ENCODE measurements at regions not wholly inside any gene's neighbourhood (a gene's known extent, or its start where the extent isn't known, plus 50 kb on each side); places are given as distances from the start of the nearest gene placed in this dataset.

DNA sequence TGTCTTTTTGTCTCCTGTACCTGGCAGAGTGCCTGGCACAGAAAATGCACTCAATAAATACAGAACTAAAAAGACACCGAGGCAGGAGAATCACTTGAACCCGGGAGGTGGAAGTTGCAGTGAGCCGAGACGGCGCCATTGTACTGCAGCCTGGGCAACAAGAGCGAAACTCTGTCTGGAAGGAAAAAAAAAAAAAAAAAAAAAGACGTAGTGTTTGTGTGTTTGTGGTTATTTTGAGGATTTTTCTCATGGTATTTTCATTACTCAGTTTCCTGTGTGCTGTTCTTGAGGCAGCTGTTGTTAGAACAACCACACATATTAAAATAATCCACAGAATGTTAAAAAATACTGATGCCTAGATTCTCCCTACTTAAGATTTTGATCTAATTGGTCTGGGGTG lies 519.2 kb upstream of the SPHKAP start:
- H3K36me3 ChIP-seq (ENCODE audit: low read length), result no peaks in the 10 kb centered on the region
- H3F3A ChIP-seq (ENCODE audit: insufficient read depth), result no peaks in the 10 kb centered on the region
- no peak overlapping the region for H3K9ac ChIP-seq (ENCODE audit: low read length)
- no peak overlapping the region for H3K4me2 ChIP-seq (ENCODE audit: low read depth, low read length, poor library complexity, severe bottlenecking)
- H3K4me3 ChIP-seq (ENCODE audit: insufficient read depth, low read length, poor library complexity, severe bottlenecking), result no peak overlapping the region
- H3K9me3 ChIP-seq (ENCODE audit: insufficient read depth, low read length), result no peaks in the 10 kb centered on the region
- TF ChIP-seq, protein P1, sequence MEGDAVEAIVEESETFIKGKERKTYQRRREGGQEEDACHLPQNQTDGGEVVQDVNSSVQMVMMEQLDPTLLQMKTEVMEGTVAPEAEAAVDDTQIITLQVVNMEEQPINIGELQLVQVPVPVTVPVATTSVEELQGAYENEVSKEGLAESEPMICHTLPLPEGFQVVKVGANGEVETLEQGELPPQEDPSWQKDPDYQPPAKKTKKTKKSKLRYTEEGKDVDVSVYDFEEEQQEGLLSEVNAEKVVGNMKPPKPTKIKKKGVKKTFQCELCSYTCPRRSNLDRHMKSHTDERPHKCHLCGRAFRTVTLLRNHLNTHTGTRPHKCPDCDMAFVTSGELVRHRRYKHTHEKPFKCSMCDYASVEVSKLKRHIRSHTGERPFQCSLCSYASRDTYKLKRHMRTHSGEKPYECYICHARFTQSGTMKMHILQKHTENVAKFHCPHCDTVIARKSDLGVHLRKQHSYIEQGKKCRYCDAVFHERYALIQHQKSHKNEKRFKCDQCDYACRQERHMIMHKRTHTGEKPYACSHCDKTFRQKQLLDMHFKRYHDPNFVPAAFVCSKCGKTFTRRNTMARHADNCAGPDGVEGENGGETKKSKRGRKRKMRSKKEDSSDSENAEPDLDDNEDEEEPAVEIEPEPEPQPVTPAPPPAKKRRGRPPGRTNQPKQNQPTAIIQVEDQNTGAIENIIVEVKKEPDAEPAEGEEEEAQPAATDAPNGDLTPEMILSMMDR (IDR thresholded peaks at IDR 0.05; ENCODE audit: insufficient read depth, low read length, poor library complexity, severe bottlenecking), result no peak
- no peak for TF ChIP-seq EZH2phosphoT487 (conservative IDR thresholded peaks at IDR 0.05; ENCODE audit: low read length)
- no peak overlapping the region for H2AFZ ChIP-seq (ENCODE audit: low read depth, low read length, severe bottlenecking)
- no peaks in the 10 kb centered on the region for H3K79me2 ChIP-seq (ENCODE audit: insufficient read depth, low read length)
- no peaks in the 10 kb centered on the region for H4K20me1 ChIP-seq (ENCODE audit: low read depth, low read length)
- H3K27ac ChIP-seq (ENCODE audit: low read depth, low read length), result no peak overlapping the region
- H3K27me3 ChIP-seq (ENCODE audit: low read length), result no peaks in the 10 kb centered on the region
- no peaks in the 10 kb centered on the region for H3K9me2 ChIP-seq (replicated peaks; ENCODE audit: insufficient read depth, low read length)

DNA sequence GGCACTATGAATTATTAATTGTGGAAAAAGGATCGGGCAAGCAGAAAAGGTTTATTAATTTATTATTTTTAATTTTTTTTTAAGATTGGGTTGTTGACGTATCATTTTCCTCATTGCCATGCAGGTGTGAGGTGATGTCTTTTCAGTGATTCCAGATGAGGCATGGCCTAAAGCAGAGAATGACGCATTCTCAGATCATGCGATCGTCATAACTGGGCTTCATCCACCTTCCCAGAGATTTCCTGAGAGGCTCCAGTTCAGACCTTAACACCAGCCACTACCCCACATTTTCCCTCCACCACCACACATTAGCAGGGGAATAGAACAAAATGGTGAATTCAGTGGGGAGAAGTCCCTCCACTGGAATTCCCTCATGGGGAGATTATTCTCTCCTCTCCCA lies 518.4 kb upstream of the SPHKAP start:
- Histone ChIP-seq H3K4me3 (ENCODE audit: insufficient read depth, low read length, poor library complexity, severe bottlenecking) (no peak overlapping the region), H3K9ac (ENCODE audit: low read length) (no peak overlapping the region), H3K9me2 (replicated peaks; ENCODE audit: insufficient read depth, low read length) (no peaks in the 10 kb centered on the region), H3K27me3 (ENCODE audit: low read length) (no peaks in the 10 kb centered on the region), H3K36me3 (ENCODE audit: low read length) (no peaks in the 10 kb centered on the region), H3K79me2 (ENCODE audit: insufficient read depth, low read length) (no peaks in the 10 kb centered on the region), H4K20me1 (ENCODE audit: low read depth, low read length) (no peaks in the 10 kb centered on the region), H3K9me3 (ENCODE audit: insufficient read depth, low read length) (no peaks in the 10 kb centered on the region), H3K27ac (ENCODE audit: low read depth, low read length) (no peak overlapping the region), H3F3A (ENCODE audit: insufficient read depth) (no peaks in the 10 kb centered on the region), H2AFZ (ENCODE audit: low read depth, low read length, severe bottlenecking) (no peak overlapping the region), H3K4me2 (ENCODE audit: low read depth, low read length, poor library complexity, severe bottlenecking) (no peak overlapping the region)
- TF ChIP-seq EZH2phosphoT487 (conservative IDR thresholded peaks at IDR 0.05; ENCODE audit: low read length), result no peak
- TF ChIP-seq, protein P1 (IDR thresholded peaks at IDR 0.05; ENCODE audit: insufficient read depth, low read length, poor library complexity, severe bottlenecking), result no peak

DNA sequence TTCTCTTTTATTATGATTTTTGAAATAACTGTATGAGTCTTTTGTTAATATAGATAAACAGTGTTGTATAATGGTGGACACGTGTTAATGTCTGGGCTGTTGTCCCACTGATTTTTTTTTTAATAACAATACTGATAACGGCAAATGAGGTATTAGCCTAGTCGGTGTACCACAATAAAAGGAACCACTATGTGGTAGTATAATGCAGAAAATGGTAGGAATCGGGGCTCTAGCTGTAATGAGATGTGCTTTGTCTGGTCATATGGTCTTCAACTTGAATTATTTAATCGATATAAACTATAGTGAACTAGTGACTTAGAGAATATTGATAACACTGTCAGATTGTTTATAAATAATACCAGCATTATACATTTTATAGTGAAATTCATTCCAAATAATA lies 517.9 kb upstream of the SPHKAP start:
- Histone ChIP-seq H3K4me3 (ENCODE audit: insufficient read depth, low read length, poor library complexity, severe bottlenecking) (no peak overlapping the region), H3K36me3 (ENCODE audit: low read length) (no peaks in the 10 kb centered on the region), H2AFZ (ENCODE audit: low read depth, low read length, severe bottlenecking) (no peak overlapping the region), H3K4me2 (ENCODE audit: low read depth, low read length, poor library complexity, severe bottlenecking) (no peak overlapping the region), H3K9me3 (ENCODE audit: insufficient read depth, low read length) (no peaks in the 10 kb centered on the region), H4K20me1 (ENCODE audit: low read depth, low read length) (no peaks in the 10 kb centered on the region), H3K79me2 (ENCODE audit: insufficient read depth, low read length) (no peaks in the 10 kb centered on the region), H3K27me3 (ENCODE audit: low read length) (no peaks in the 10 kb centered on the region), H3K27ac (ENCODE audit: low read depth, low read length) (no peak overlapping the region), H3F3A (ENCODE audit: insufficient read depth) (no peaks in the 10 kb centered on the region), H3K9me2 (replicated peaks; ENCODE audit: insufficient read depth, low read length) (no peaks in the 10 kb centered on the region), H3K9ac (ENCODE audit: low read length) (no peak overlapping the region)
- TF ChIP-seq, protein P1 (IDR thresholded peaks at IDR 0.05; ENCODE audit: insufficient read depth, low read length, poor library complexity, severe bottlenecking), result no peak
- TF ChIP-seq EZH2phosphoT487 (conservative IDR thresholded peaks at IDR 0.05; ENCODE audit: low read length), result no peak
